GM18858 (cell line): ENCODE measurements at regions not wholly inside any gene's neighbourhood (a gene's known extent, or its start where the extent isn't known, plus 50 kb on each side); places are given as distances from the start of the nearest gene placed in this dataset.

Source experiments
- ATAC-seq: cut with Tn5 transposase; IDR thresholded peaks from one replicate; pipeline ENCODE4 v1.9.1; 2021; ENCODE audit not compliant: unreplicated experiment

DNA sequence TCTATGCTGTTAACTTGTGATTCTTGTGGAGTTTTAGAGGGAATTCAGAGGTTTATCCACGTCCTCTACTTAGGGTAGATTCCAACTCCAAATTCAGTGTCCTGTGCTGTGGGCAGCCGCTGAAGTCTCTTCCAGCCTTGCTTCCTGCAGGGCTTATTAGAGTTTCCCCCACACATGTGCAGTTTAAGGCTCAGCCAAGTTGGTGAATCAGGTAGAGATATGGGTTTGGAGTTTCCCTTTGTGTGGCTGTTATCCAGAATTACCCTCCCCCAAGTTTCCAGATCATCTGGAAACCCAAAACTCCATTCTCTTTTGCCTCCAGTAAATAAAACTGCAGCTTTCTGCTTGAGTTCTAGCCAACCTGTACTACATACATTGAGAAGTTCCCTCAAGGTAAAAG lies 853.7 kb downstream of the GALC start:
- ATAC-seq, result no peak

DNA sequence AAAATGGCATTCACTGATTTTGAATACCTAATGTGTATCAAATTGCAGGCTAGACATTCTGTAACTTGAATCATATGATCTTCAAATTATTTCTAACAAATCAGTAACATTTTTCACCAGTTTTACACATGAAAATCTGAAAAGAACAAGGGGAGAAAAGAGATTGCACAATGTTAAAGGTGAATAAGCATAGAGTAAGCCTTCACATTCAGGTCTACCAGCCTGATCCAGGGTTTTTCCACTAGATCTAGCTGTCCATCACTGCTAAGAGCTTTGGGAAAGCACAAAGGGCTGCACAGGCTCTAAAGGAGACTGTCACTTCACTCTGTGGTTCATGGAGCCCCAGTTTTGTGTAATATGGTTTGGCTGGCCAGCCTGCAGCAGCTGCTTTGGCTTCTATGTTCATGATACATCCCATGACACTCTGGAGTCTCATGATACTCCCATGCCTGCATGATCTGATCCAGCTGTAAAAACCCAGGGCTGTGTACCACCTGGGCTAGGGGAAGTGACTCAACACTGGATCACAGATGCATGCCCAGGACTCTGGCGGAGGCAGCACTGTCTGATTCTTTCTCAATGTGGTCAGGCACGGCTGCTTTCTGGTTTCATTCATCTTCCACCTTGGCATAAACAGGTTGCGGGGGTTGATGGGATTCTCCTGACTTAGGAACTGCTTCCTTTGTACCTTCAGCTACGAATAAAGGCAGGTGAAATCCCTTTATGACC lies 859.7 kb downstream of the GALC start:
- no peak for ATAC-seq

DNA sequence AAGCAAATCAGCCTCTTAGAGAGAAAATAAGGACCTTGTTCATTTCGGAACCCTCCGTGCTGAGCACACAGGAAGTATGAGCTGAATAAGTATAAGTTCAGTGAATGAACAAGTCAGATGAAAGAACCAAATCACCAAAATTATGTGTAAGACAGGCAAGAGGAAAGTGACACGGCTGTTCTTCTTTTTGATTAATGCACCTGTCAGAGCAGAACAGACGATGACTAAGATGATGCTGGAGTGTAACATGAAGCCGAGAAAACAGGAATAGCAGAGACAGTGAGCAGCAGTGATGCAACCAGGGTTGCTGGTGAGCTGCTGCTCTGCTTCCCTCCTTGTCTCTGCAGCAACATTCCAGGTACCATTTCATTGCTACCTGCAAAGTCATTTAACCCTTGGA lies 861.1 kb downstream of the GALC start:
- no peak for ATAC-seq

DNA sequence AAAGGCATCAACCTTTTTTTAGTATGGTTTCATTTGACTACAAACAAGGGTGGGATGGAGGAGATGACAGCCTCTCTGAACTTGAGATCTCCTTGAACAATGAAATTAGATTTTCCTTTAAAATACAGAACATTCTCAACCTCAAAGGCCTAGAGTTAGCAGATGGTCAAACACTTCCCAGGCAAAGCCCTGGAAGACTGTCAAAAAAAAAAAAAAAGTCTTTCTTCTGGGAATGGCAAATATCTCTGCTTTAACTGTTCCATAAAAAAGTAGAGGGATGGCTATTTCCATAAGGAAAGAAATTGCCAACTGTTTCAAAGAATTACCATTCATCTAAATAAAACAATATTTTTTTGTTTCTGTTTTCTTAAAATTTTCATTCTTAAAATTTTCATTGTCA lies 870.8 kb downstream of the GALC start:
- ATAC-seq, result no peak

DNA sequence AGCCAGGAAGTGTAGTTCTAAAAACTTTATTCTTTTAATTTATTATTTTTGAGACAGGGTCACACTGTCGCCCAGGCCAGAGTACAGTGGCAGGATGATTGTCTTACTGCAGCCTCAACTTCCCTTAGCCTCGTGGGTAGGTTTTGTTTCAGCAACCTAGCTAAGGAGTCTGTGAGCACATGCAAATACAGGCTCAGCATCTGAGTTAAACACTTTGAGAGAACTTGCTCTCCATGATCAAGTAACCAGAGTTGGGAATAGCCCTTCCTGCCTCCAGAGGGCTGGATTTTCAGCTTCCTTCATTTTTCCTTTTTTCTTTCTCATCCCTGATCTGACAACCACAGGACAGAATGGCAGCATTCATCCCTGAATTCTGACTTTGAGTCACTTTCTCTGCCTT lies 871.3 kb downstream of the GALC start:
- no peak for ATAC-seq

DNA sequence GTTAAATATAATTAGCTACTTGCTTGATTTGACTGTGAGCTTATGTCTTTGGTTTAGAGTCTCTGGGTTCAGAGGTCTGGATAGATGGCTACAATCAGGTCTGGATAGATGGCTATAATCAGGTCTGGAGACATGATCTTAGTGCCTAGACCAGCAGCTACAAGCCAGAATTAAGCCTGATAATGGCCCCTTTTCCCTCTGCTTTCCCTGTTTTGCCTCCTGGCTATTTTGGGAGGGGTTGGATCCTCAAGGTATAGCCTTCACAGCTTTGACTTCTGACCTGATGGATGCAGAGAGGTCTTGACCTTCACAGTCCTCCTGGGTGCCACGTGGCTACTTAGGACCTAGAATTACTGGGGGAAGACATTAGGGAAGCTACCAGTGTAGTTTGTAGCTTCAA lies 877.7 kb downstream of the GALC start:
- no peak for ATAC-seq

DNA sequence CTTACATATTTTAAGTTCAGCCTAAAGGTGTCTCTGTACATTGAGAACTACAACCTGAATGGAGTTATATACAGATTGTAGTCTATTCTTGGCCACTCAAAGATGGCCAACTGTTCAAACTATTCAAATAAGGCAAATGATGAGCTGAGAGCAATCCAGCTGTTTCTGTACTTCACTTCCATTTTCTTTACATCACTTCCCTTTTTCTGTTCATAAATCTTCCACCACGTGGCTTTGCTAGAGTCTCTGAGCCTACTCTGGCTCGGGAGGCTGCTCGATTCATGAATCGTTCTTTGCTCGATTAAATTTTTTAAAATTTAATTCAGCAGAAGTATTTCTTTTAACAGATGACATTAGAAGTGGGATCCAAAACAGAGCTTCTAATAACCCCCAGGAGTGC lies 879.7 kb downstream of the GALC start:
- ATAC-seq, result no peak

DNA sequence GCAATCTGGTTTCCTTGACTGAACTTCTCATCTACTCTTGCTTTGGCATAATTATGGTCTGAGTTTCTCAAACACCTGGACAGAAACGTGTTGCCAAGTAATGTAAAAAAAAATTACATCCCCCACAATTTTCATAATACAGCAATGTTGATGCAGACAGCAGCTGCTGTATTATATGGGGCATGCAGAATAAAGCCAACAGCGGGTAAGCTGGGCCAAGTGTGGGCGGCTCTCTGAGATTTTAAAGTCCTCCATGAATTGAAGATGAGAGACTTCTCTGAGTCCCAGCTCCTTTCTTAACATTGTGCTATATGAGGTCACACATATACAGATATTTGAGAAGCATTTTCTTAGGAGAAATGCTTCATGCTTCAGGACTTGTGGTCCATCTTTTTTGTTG lies 881.2 kb downstream of the GALC start:
- no peak for ATAC-seq

DNA sequence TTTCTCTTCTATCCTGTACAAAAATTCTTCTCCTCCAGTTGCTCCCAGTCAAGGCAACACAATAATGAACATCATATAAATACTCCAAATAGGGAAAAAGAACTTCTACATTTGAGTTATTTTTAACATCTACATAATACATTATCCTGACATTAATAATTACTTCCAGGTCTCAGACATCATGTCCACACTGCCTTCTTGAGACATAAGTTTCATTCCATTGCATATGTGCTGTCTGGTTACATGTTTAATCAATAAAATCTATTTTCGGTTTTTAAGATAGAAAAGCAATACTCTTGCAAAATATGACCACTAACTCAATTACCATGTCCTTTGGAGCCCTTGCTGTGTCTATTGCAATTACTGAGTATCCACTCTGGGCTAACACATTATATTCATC lies 881.9 kb downstream of the GALC start:
- ATAC-seq, result no peak

DNA sequence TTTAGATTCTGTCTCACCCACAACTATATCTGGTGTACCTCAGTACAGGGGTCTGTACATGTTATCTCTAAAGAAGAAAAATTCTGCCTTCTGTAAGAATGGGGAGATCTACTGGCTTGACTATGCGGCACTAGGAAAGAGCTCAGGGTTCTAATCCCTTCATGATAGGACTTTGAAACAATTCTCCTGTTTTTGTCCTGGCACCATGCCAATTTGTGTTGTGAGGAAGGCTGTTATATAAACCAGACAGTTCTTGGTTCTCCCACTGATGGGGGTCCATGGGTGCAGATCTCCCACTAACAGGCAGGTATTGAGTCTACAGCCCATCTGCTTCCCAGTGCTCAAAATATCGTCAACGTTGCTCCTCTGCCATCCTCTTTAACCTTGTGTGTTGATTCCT lies 883.7 kb downstream of the GALC start:
- no peak for ATAC-seq

DNA sequence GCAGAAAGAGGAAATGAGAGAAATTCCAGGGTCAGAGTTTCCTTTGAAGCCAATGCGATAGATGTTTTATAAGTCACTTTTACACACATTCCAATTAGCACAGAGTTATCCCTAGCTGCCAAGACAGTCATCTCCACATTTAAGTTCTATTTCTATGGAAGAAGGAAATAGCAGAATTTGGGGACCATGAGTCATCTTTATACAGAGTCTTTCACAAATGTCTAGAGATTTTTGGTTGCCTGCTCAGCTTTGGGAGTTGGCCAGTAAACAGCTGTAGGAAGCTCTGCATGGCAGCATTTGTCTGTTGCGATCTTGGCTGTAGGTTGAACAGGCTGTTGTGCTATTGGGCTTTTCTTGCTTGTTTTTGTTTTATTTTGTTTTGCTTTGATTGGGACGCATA lies 884.3 kb downstream of the GALC start:
- no peak for ATAC-seq

DNA sequence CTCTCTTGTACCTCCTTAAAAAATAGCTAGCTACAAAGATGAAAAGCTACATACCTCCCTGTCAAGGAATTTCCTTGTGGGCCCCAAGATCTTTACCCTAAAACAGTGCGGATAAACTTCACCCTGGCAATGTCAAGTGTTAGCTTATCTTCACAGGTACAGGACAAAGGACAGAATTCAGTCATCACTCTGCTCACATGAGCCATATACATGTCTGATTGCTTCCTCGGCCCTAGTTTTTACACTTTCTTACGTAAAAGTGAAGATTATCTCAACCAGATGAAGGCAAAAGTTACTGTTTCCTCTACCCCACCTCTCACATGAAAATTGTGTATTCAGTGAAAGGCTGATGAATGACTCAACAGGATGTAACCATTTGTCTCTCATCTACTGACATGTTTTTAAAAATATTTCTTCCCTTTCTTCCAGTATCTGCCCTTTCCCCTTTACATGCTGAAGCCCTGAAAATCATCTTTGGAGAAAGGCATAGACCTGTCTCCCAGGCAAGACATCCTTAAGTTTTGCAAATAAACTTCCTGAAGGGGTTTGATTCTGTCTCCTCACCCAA lies 890.1 kb downstream of the GALC start:
- ATAC-seq, result no peak

DNA sequence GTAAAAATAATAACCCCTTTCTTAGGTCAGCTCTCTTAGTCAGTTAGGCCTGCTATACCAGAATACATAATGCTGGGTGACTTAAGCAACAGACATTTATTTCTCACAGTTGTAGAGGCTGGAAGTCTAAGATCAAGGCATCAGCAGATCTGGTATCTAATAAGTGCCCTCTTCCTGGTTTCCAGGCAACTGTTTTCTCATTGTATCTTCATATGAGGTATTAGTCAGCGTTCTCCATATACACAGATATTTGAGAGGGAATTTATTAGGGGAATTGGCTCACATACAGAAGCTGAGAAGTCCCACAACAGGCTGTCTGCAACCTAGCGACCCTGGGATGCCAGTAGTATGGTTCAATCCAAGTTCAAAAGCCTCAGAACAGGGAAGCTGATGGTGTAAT lies 896.0 kb downstream of the GALC start:
- no peak for ATAC-seq

DNA sequence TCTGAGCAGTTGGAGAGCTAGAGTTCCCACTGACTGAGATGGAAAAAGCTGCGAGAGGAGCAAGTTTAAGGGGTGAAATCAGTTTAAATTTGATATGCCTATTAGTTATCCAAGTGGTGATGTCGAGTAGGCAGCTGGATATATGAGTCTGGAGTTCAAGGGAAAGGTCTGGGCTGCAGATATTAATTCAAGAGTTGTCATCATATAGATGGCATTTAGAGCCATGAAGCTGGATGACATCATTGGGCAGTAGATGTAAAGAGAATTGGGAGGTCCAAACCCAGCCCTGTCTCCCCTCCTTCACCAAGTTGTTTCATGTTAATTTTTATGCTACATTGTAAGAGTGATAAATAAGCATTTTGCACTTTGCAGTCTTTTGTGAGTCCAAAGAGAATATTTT lies 898.1 kb downstream of the GALC start:
- no peak for ATAC-seq

DNA sequence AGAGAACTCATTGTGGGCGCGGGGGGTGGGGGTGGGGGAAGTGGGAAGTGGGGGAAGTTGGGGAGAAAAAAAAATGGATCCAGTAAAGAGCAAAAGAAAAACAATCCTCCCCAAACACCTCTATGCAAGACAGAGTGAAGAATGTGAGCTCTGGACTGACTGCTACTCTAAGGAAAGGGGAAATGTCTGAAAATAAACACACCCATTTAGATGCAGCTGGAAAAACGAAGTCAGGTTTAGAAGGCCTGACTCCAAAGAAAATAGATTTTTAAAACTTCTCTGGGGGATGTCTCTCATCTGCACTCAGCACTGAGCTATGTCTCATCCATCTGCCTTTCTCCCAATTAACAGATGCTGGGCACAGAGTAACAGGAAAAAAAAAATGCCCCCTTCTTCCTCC lies 904.4 kb downstream of the GALC start:
- ATAC-seq, result no peak

DNA sequence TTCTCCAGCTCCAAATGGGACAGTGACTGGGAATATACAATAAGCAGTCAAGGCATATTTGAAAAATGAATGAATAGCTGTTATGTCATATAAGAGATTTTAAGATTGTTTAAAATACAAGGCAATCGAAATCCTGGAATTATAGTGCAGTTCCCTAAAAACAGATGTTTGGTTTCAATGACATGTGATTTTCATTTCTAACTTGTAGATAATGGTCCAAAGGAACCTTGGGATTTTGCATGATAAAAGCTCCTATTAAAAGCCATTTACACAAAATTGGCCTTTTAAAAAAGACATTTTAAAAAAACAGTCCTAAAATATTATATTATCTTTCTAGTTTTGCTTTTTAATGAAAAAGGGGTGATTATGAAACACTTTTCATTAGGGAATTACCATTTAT lies 905.1 kb downstream of the GALC start:
- no peak for ATAC-seq

DNA sequence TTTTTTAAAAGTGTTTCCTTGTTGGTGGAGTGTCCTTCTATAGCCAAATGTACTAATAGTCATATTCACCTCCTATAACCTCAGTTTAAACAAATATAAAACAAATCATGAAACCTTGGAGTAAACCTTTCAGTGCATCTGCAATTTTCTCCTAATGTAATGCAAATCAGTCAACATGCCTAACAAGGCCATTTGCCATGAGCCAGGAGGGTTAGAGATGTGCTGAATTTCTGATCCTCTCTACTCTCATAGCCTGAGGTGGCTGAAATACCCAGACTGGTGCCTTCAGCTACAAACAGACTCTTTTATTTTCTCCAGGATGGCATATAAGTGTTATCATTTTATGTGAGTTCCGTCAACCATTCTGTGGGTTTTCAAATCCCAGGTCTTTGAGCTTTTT lies 908.1 kb downstream of the GALC start:
- no peak for ATAC-seq

DNA sequence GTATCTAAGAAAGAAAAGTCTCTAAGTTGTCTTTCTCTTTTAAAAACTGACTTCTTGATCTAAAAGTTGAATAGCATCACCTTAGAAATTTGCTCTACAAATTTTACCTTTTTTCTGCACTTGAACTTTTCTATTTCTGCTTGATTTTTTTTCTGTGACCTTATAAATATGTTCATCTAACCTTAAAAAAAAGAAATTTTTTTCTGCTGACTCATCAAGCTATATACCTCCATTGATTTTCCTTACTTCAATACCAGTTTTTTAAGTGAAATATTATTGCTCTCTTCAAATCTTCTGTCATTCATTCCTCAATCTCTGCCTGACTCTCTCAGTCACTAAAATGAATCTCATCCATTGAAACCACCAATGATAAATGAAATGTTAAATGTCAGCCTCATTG lies 910.1 kb downstream of the GALC start:
- ATAC-seq, result no peak

DNA sequence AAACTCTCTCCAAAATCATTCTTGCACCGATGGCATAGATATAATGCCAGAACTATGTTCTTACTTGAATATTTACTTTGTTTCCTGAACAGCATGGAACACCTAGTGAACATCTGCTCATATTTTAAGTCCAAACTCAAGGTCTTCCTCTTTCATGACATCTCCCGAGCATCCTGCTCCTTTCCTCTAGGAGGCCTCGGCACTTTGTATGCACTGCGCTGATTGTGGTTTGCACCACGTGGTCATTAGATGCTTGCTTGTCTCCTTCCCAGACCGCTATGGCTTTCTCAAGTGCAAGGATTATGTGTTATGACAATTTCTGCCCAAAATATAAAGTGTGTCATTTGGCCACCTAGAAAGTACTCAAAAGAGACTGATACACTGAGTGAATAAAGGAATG lies 912.0 kb downstream of the GALC start:
- ATAC-seq, result no peak

DNA sequence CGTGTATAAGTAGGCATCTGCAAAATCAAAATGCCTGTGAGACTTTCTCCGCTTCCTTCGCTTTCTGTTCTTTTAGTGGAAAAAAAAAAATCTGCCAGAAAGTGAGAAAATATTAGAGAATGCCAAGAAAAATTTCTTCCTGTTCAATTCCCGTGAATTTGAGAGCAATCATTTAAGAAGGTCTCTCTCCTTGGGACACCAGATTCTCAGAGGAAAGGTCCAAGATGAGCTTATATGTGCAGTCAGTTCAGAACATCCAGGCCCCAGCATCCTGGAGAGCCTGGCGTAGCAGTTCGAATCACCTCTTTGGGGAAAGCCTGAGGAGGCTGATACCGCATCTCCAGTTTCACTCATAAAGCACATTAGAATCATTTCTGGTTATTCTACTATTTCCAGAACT lies 912.8 kb downstream of the GALC start:
- no peak for ATAC-seq

DNA sequence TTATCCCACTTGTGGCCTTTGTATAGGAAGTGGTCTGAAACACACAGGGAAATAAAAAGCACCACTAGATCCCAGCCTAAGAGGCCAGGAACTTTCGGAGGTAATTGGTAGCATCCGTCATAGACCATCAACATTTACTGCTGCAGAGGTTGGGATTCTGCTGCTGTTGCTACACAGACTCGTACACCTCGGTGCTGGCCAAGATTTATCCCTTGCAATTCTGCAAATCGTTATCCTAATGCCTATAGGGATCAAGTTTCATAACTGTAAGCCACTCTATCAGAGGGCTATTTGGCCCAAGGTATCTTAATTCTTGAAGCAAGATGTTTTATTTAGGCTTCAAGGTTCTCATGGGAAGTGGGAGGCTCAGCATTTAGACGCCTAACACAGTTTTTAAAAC lies 913.6 kb downstream of the GALC start:
- no peak for ATAC-seq

DNA sequence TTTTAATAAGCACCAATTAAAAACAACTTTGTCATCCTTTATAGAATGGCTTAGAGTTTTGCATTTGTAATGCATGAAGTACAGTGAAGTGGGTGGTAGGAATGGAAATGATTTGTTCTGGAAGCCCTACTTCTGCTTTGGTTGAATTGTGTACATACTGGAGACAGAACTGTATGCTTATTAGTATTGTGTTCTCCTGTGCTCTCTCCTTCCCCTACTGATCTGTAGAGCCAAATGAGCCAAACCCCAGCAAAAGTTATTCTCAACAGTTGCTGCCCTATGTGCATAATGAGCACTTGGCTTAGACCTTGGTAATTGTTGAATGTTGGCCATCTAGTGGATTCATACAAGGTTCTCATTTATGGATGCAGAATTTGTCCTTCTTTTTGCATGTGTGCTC lies 916.1 kb downstream of the GALC start:
- ATAC-seq, result no peak

DNA sequence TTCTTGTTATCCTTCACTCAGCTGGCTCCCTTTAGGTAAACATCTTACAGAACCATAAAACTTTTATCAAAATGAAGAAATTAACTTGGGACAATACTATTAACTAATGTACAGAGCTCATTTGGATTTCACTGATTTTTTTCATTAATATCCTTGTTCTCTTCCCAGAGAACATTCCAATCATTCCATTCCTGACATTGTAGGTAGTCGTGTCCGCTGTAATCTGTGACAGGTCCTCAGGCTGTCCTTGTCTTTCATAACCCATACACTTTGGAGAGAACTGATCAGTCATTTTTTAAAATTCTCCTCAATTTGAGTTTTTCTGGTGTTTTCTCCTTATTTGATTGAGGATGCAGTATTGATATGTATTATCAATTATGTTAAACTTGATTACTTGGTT lies 916.8 kb downstream of the GALC start:
- ATAC-seq, result no peak
